GM18870 (cell line): ENCODE measurements at regions not wholly inside any gene's neighbourhood (a gene's known extent, or its start where the extent isn't known, plus 50 kb on each side); places are given as distances from the start of the nearest gene placed in this dataset.

Source experiments
- ATAC-seq: cut with Tn5 transposase; IDR thresholded peaks from one replicate; pipeline ENCODE4 v1.9.1; 2021; ENCODE audit warnings: moderate library complexity; ENCODE audit not compliant: unreplicated experiment

DNA sequence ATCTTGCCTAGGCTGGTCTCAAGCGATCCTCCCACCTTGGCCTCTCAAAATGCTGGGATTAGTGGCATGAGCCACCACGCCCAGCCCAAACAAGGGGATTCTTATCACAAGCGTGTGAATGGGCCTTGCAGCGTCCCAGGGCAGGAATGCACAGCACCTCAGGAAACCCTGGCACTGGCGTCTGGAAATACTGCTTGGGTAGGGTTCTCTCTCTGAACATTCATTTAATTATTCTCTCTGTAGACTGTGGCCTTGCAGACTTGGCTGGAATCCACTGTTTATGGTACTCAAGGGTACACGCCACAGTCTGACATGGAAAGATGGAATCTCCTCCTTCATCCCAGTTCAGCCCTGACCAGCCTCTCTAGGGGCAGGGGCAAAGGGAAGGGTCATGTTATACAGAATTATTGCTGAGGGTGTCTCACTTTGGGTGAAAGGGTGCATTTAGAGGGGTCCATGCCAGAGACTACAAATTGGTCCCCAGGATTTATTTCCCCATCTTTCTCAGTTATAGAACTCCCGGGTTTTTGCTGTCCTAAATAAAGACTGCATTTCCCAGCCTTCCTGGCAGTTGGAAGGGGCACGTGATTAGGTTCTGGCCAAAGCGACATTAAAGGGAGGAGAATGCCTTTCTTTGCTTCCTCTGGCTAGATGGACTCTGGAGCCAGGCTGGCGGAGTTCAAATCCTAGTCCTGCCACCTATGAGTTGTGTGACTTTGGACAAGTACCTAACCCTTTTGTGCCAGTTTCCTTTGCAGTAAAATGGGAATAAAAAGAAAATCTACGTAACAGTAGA, 147.2 kb upstream of the HAAO start:
- ATAC-seq, result no peak

DNA sequence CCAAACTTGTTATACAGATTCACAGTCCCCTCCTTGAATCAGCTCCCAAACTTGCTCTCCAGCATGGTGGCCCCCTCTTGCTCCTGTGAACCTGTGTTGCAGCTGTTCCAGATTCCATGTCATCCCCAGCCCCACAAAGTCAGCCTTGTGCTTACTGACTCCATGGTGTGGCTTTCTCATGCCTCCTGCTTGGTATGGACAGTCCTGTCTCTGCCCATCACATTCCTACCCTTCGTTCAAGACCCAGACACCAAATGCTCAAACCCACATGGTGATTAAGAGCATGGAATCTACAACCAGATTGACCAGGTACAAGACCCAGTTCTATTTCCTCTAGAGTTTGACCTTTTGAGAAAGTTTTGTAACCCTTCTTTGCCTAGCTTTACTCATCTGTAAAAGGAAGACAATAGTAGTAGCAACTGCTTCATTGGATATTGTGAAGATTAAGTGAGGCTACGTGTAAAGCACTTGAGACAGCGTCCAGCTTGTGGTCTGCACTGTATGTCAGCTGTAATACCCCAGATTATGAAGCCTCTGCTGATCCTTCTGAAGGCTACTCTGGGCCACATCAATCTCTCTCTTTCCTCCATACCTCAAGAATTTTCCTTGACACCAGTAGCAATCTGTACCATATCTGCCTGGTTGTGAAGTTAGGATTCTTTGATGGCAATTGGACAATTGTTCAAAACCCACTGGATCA, 146.4 kb upstream of the HAAO start:
- ATAC-seq, result no peak

DNA sequence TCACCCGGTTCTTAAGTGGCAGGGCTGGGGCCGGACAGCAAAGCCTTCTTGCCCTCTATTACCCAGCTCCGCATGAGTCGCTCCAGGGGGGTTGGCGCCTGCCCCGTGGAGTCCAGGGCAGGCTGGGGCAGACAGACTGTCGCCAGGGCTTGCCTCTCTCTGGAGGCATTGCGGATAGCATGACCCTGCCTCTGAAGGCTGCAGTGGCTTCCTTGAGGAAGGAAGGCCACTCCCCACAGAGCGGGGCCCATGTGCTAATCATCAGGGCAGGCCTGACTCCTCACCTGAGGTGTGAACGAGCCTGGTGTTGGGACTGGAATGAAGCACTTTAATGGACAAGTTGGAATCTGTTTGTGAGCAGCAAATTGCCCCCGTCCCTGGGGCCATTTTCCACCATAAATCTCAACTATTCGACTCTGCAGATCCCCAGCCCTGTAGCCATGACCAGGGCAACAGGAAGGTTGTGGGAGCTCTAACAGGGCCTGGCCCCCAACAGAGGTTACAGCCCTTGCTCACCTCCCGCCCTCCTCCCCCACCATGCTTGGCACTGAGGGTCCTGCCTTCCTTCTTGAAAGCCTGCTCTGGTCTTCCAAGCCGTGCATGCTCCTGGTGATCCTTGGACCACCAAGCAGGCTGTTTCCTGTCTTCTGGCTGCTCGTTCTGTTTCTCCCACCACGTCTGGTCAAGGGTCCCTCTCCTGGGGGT, 144.9 kb upstream of the HAAO start:
- no peak for ATAC-seq

DNA sequence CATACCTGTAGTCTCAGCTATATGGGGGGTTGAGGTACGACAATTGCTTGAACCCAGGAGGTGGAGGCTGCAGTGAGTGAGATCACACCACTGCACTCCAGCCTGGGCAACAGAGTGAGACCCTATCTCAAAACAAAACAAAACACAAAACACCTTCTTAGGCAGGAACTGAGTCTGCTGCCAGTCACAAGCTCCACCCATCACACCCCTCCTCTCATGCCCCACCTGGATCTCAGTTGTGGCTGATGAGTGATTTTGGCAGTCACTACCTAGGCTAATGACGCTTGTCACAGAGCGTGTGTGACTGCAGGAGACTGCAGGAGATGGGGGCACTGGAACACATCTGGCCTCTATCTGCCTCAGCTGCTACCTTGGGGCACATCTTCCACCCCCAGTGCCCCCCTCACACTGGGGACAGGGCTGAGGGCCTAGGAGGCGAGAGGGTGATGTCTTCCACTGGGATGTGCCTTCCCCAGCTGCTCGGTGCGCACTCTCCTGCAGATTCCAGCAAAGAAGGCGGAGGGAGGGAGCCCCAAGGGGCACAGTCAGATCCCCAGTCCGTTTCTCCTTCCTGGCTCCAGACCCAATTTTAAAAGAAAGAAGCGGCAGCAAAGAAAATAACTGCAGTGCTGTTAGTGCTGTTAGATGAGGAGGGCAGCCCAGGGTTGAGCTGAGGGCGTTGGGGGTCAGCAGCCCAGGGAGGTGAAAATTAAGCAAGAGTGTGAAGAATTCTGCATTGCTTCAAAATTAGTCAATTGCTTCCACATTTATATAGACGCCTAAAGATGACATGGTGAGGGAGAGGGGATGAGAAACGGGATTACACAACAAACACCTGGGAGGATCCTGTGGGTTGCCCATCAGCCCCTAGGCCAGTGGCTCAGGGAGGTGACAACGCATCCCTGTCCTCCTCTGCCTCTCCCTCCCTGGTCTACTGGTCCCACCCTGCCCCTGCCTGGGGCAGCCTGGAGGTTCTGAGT, 143.6 kb upstream of the HAAO start:
- no peak for ATAC-seq

DNA sequence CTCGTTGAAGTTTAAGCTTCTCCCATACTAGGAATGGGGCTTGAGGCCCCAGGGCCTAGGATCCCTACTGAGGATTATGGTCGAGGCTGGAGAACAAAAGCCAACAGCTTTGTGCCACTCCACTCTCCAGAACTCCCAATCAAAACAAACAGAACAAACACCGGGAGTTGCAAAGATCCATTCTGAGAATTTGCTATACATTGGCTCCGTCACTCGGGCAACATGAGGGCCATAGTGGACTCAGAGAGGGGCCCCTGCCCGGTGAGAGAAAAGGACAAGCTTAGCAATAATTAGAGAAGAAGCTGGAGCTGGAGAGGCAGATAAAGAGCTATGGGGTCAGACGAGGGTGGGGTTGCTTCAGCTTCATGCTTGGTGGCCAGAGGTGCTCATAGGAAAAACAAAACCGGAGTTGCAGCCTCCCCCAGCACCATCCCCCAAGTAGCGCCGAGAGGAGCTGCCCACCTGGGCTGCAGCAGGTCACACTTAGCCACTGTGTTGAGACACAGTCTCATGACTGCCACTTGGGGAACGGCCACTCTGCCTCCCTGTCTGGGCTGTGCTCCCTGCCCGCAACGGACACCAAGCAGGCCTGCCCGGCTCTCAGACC, 142.3 kb upstream of the HAAO start:
- no peak for ATAC-seq

DNA sequence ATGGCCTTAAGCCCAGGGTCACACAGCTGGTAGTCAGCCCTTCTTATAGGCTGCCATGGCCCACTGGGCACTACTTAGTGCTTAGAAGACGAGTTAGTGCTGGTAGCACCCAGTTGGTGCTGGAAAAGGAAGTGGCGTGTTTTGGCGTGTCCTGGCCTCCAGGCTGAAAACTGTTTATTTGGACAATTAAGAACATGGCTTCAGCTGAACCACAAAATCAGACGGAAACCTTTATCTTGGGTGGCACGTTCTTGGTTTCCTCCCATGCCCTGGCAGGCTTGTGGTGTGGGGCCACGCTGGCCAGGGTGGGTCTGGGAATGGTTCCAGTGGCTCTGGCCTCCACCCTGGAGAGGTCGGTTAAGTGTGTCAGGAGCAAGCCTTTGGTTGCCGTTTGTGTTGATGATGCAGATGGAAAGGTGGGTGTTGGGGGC, 141.5 kb upstream of the HAAO start:
- ATAC-seq, result no peak

DNA sequence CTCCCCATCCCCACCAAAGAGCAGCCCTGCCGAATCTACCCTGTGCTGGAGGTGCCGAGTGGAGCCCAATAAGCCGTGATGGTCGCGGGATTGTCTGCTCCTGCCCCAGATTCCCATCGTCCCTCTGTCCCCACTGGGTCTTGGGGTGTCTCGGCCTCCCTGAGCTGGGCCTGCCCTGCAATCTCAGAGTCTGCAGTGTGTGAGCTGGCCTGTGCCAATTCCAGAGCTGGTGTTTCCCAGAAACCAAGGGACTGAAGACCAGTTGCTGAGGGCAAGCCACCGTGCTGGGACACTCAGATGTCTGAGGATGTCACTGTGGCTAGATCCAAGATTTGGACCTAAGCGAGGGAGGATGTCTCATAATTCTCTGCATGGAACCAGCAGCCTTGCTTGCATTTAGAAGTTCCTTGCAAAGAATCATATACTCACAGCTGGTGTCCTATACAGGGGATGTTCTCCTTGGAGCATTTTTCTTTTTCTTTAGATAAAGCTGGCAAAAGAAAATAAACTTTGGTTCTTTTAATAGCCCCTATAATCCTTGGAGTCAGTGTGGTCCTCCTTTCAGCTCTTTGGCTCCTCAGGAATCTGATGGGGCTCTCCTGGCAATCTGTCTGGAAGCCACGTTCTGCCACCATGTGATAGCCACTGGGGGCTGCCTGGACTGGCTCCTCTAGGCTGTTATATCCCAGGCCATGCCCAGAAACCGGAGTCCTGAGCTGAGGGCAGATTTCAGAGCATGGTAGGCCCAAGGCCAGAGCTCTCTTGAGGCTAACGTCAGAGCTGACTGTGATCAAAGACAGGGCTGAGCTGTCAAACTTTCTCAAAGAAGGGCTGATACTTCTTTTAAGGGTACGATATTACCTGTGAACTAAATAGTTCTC, 140.1 kb upstream of the HAAO start:
- ATAC-seq, result no peak

DNA sequence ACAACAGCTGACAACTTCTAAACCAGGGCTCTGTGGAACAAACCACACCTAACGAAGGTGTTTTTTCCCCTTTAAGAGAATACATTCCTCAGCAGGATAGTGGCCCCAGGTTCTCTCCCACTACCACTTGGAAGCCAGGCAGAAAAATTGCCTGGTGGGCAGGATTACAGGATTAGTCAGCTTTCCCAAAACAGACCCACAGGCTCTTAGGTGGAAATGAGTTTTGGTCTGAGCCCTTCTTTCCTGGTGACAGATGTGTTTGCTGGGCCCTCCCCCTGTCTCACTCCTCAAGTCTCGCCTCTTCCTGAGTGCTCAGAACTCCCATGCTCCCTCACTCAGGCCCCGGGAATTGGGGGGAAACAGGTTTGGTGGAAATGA, 139.4 kb upstream of the HAAO start:
- ATAC-seq, result no peak

DNA sequence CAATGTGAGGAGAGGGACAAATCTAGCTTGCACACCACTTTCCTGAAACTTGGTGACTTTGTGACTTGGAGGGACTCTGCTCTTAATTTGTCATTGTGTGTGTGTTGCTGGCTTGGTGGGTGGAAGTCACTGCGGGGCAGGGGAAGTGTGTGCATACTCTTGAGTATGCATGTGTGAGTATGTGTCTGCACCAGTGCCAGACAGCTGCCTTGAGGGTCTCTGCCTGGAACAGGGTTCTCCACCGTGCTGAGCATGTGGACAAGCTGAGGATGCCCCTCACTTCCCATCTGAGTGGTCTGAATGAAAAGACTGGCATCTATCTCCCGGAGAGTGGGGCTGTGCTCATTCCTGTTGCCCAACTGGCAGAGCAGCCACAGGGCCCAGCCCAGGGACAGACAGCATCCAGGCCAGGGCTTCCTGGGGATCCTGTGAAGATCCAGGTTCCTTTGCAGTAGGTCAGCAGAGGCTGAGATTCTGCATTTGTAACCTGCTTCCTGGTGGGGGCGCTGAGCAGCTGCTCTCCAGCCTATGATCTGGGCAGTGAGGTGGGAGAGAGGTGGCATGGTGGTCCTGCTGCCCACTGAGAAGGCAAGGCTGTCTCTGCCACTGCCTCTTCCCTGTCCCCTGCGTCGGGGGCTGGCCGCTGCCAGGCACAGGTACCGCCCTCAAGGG, 138.9 kb upstream of the HAAO start:
- no peak for ATAC-seq

DNA sequence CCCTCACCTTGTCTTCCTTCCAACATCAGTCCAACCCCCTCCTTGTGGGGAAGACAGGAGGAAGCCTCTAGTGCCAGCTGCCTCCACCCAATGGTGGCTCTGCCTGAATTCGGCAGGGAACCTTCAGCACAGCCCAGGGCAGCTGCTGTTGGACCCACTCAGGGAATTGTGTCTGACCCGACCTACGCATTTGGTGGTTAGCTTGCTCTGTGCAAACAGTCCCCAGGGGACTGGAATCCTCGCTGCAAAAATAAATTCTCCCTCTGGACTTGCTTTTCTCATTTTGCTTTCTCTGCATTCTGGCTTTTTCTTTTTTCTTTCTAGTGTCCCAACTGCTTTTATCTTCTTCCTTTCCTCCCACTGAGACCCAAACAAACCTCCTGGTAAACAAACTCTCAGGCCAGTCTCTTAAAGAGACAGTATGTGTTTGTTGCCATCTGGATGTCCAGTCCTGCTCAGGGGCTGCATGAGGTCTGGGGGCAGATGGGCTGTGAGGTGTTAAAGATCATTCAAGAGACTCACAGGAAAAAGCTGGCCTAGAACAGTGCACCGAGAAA, 137.7 kb upstream of the HAAO start:
- no peak for ATAC-seq

DNA sequence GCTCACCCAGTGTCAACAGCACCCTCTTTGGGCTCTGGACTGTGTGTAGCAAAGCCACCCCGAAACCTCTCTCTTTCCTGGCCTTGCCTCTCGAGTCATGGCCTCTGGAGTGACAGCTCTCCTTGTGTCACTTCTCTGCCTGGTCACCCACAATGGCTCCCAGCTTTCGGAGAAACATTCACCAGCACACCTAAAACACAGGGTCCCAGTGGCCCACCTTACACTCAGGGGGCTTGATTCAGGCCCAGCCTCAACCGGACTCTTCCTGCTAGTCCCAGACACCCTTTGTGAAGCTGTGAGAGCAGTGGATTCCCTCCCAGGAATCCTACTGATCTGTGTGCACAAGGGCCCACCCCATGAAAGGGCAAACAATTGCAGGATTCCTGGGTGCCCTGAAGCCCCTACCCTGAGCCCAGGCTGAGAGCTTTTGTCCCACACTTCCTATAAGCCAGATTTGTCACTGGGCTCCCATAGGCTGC, 137.2 kb upstream of the HAAO start:
- ATAC-seq, result no peak

DNA sequence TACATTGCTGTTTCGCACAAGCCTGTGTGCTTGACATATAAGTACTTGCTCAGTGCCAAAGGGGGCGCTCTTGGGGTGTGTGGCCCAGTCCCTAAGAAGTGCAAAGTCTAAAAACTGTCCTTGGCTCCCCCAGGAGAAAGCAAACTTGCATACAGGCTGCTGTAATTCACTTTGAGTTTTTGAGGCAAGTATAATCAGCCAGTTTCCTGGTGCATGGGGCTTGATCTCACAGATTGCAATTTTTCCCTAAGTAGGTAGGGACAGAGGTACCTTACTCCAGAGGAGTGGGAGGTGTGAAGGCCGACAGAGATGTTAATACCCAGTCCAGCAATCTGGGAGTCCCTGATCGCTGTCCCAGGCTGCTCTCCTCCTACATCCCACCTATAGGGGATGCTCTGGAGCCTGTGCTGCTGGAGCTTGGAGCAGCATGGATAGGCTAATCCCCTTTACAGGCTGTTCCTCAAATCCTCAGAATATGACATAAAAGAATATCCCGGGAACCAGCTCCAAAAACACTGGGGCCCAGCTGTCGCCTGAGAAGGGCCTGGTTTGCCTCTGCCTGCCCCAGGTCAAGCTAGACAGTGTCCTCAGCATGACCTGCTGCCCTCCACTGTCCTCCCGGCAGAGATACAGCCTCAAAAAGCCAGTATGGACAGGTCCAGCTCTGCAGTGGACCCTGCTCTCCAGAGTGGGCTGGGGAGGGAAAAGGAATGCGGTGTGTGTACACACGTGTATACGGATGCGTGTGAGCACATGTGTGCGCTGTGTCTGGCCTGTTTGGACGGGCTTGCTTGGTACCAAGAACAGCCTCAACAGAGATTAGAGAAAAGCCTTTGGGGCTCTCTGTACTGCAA, 136.5 kb upstream of the HAAO start:
- no peak for ATAC-seq

DNA sequence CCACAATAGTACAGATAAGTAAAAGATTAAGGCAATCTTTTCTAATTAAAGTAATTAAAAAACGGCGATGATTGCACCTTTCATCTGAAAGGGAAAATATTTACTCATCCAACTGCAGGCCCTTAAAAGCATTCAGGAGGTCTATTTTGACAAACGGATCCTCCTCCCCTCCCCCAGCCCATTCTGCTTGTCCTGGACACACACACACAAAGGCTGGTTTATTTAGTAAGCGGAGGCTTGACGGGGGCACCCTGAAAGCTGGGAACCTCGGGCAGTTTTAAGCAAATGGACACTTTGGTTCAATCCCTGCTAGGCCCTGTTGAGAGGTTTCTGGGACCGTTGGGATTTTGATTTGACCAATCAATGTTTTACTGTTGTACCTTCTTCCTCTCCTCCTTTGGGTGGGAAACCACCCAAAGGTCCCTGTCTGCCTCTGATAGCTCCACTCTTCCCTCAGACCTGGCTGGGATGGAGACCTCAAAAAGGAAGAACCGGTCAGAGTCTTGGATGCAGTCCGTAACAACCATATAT, 135.8 kb upstream of the HAAO start:
- no peak for ATAC-seq

DNA sequence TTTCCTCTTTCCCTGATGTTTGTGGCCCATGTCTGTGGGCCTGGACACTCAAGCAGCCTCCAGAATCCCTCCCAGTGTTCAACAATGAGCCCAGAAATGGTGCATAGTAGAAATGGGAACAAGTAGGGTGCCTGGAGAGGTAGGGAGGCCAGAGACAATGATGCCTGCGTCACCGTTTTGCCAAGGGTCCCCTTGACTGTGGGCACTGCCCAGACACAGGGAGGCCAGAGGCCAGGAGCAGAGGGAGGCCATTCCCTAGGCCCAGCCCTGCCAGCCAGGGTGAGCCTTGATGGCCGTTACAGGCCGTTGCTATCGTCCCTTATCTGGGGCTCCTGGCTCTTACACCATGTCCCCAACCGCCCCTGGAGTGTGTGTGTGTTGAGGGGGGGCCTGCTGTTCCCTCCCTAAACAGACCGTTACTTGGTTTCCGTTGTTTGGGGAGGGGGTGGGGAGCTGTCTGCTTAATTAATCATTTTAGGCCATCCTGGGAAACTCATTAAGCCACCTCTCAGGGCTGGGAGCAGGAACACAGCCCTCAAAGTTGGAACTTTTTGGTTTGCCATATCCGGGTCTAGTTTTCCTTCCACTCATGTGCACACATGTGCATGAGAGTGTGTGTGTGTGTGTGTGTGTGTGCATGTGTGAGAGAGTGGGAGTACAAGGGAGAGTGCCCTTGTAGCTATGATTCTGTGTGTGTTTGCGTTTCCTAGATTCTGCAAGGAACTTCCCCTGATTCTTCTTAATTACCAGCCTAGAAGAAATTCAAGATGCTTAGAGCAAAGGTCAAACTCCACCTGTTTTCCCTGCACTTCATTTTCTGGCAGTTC, 135.2 kb upstream of the HAAO start:
- ATAC-seq, result no peak

DNA sequence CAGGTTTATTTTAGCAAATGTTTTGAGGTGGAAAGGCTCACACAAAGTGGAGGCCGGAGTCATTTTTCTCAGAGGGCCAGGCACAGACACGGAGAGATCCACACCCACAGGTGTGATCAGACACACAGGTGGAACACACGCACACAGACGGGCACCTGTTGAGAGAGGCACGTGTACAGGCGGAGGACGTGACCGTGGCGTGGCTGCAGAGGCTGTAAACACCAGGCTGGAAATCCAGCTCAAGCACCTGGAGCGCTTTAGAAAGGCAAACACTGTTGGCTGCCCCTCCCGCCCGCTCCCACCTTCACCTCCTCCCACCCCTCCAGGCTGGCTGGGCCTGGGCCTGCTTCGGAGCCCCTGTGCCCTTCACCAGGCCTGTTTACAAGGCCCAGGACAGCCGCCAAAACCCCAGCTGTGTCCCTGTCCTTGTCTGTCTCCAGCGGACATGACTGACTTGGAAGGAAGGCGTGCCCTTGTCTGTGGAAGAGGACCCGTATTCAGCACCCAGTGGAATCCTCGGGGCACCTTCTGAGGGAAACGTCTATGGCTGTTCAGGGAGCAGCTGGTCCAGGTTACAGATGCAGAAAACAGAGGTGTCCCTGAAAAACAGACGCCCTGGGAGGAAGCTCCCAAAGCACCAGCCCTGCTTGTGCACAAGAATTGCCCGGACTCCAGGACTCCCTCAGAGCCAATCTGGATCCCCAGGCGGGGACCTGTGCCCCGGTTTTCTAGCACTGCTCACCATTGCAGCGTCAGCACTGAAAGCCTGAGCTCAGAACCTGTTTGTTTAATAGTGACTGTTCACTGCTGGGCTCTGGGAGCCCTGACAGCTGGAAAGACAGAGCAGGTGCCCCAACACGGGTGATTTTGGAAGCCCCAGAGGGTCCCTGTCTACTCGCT, 134.3 kb upstream of the HAAO start:
- no peak for ATAC-seq
